HG03354 (cell line): ENCODE measurements at regions not wholly inside any gene's neighbourhood (a gene's known extent, or its start where the extent isn't known, plus 50 kb on each side); places are given as distances from the start of the nearest gene placed in this dataset.
A peak's percentile ranks its signal among the peaks of the same experiment; 100 is the strongest.

Experiments used
- ATAC-seq: cut with Tn5 transposase; IDR thresholded peaks from one replicate; pipeline ENCODE4 v1.9.1; 2021; ENCODE audit warnings: mild to moderate bottlenecking; ENCODE audit not compliant: unreplicated experiment, poor library complexity, severe bottlenecking

- no peak for ATAC-seq
These were observed 158.4 kb upstream of the TLL1 start for GRCh38 chr4:165714650-165715049.

DNA sequence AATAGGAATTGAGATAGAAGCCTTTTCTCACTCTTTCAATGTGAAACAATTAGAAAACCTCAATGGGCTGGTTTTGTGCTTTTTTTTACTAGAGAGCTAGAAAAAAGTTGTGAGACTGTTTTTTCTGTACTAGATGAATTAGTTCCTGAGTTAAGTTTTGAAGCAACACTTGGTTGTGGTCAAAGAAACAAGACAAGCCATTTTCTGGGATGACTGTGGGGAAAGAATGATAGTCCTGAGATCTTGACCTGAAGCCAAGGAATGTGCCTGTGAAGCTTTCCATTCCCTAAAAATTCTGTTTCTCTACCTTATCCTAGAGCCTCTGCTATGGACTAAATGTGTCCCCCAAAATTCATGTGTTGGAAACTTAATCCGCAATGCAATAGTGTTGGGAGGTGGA, 157.8 kb upstream of the TLL1 start:
- ATAC-seq, result no peak

GRCh38 chr4:165715989-165716388, 157.0 kb upstream of the TLL1 start:
- no peak for ATAC-seq

DNA sequence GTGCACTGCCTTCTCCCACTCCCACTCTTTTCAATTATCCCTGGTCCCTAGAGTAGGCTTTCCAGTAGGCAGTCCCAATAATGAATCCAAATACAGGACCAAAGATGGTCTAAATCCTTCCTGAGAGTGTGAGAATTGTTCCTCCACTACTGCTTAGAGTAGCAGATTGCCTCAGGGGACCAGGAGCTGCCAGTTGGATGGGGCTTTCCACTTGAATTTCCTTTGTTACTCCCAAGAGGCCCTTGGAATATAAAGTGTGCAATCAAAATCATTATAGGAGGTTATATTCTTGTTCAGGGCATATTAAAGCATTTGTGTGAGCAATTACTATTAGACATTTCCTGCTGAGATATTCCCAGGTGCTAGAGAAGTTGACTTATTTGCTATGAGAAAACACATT, 156.6 kb upstream of the TLL1 start:
- ATAC-seq, result no peak

DNA sequence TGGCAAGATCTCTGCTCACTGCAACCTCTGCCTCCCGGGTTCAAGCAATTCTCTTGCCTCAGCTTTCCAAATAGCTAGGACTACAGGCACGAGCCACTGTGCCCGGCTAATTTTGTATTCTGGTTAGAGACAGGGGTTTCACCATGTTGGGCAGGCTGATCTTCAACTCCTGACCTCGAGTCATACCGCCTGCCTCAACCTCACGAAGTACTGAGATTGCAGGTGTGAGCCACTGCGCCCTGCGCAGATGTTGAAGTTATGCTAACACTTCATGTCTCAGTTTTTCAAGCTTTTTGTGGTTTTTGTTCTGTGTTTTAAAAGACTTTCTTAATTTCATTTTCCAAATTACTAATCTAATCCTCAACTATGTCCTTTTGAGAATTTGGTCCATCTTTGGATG, 154.4 kb upstream of the TLL1 start:
- no peak for ATAC-seq

DNA sequence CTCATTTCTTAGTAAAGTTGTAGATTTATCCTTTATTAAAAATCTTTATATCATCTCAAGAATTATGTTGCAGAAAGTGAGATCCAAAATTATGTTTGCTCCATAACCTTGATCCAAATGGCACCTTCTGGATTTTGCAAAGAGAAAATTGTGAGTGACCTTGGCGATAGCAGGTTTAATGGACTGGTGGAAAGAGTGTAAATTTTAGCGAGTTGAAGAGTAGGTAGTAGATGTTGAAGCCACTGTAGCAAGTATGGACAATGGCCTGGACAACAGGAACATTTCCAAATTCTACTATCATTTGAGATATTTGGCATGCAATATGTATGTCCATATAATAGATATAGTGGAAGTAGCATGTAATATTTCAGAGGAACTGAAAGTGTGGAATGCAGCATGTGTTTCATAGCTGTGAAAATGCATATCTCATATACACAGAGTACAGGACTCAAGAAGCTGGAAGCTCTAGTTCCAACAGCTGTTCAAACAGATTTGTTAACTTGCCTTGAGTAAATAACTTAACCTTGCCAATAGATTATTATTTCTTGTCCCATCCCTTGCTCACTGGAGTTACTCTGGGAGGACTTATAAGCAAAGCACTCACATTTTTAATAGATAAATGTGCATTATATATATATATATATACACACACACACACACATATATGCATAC, 152.5 kb upstream of the TLL1 start:
- no peak for ATAC-seq

- ATAC-seq, result no peak
These were observed 151.2 kb upstream of the TLL1 start for GRCh38 chr4:165721815-165722214.

- ATAC-seq, result no peak
These were observed 149.8 kb upstream of the TLL1 start for GRCh38 chr4:165723051-165723795.

DNA sequence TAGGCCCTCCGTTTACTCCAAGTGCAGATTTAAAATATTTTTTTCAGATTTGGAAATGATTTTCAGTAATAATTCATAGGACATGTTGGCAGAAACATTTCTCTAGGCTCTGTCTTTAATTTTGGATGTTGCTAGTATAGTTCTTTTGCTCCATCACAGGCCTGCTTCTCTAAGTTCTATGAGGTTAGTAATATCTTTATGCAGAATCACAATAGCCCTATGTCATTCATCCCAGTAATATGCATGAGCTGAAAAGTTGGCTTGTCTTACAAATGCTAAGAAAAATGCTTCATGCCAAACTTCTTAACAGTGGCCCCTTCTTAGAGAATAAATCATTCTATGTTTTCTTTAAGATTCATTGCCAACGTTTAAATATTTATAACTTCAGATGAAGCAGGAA, 148.3 kb upstream of the TLL1 start:
- ATAC-seq, result no peak

DNA sequence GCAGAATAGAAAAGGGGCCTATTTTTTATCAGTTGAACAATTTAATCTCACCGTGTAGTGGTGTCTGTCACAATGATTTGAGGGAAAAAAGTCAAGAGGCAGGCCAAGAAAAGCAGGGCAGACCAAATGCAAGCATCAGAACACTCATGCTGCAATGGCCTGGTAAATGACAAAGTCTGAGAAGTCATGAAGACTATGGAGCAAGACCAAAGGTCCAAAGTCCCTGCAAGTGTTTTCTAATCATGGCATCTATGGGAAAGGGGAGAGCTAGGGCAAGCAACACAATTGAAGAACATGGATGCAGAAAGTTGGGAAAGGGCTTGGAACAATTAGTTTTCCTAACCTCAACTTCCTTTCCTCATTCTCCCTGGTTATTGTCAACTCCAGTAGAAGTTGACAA, 147.7 kb upstream of the TLL1 start:
- no peak for ATAC-seq

- ATAC-seq, result no peak
These were observed 146.2 kb upstream of the TLL1 start for GRCh38 chr4:165726831-165727230.

DNA sequence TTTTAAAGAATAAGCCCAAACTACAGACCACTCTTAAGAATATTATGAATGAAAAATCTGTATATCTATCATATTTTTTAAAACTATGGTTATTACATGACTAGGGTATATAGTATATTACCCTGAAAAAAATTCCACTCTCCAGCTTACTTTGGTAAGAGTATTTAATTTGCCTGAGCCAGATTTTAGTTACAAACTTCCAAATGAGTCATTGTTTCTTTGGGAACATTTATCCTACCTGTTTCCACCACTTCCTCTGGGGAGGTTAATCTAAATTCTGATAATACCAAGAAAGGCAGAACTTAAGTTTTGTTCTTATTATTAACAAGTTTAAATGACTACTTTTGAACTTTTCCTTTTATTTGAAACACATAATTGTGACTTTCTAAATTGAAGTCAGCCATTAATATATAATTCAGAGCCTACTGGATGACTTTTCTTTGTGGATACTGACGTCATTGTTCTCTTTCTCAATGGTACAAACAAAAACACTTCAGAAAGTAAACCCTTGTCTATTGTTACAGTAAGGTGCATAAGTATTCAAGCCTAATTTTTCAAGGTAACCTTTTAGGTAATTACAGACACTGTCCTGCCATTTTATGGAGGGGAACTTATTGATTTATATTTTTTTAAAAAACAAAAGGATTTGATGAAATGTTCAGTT, 135.6 kb upstream of the TLL1 start:
- ATAC-seq, result no peak

DNA sequence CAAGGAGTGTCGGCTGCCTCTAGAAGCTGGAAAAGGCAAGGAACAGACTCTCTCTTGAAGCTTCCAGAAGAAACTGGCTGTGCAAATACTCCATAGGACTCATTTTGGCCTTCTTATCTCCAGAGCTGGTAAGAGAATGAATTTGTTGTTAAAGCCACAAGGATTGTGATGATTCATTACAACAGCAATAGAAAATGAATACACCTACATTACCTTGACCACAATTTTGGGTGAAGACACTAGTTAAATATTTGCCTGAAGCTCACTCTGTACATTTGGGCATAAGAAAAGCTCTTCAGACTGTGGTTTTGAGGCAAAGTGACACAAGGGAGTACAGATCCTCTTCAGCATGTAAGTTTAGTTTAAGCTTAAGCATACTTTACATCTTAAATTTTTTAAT, 134.5 kb upstream of the TLL1 start:
- peak; percentile 84 for ATAC-seq

DNA sequence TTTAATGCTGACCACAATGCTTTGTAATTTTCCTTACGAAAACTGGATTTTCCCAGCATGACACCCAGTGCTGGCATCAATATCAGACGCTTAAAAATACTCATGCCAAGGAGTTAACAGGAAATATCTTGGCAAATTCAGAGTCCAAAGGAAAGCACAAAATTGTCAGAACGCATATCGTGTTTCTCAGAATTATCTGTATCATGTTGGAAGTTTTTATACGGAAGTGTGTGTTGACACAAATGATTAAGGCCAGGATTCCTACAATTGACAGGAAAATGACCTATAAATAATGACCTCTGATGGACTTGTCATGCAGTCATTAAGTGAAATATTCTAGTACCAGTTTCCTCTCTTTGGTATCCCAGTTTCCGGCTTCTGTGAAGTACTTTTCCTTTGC, 132.1 kb upstream of the TLL1 start:
- no peak for ATAC-seq

DNA sequence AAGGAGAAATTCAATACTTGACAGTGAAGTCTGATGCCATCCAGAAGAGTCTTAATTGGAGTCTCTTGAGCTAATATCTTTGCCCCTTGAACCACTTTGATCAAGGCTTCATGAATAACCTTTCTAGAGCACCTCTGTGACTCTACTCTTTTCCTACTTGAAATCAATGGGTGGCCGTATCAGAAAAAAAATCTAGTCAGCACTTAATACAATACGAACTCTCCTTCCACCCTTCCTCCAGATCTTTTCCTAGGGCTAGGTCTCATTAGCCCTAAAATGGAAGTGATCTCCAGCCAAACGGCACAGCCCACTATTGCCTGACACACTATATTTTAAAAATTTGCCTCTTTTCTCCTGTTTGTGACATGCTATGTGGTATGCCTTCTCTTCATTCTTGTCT, 129.6 kb upstream of the TLL1 start:
- no peak for ATAC-seq

- ATAC-seq, result no peak
These were observed 128.7 kb upstream of the TLL1 start for GRCh38 chr4:165744370-165744769.

GRCh38 chr4:165748321-165748720, 124.7 kb upstream of the TLL1 start:
- ATAC-seq, result no peak

- no peak for ATAC-seq
These were observed 121.2 kb upstream of the TLL1 start for GRCh38 chr4:165751882-165752281.

DNA sequence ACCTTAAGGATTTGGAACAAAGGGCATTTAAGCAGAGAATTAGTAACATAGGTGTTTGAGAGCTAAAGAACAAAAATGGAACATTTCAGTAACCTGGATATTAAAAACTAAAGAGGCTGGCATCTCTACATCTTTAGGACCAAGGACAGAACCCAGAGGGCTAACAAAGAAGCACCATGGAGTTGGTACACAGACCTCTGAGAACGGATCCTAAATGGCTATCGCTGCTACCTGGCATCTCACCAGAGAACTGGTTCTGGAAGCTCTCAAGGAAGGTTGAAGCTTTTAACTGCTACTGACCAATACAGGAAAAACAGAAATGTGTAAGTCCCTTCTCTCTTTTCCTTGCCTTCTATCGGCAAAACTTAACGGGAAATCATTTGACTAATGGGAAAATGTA, 118.4 kb upstream of the TLL1 start:
- no peak for ATAC-seq

DNA sequence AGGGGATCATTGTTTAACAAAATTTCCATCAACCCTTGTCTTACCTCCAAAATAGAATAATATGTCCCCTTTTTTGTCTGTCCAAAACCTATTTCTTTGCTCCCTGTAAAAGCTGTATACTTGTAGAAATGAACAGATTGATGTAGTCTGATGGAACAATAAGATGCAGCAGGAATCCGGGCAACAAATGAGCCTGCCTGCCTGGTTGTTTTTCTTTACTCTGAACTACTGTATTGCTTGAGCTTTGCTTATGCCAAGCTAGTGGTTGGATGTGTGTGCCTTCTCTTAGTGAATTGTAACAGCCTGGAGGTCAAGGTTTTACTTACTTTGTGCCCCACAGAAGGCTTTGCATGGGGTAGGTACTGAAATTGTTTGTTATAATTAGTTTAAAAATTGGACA, 116.2 kb upstream of the TLL1 start:
- no peak for ATAC-seq

DNA sequence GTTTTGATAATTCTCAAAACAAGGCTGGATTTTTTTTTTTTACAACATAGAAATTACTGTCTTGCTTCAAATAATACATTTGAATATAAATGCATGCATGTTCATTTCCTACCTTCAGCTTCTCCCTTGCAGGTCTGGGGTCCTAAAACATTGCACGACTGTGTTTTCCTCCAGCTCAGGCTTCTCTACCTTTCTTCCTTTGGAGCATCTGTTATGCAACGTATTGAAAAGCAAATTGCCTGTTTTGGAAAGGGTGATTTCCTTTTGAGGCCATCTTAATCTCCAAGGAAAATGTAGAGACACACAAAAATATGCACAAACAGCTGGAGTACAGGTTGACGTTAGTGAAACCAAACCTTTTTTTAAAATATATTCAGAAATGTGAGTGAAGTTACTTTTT, 115.6 kb upstream of the TLL1 start:
- no peak for ATAC-seq
